ENCODE measurements at regions not wholly inside any gene's neighbourhood (a gene's known extent, or its start where the extent isn't known, plus 50 kb on each side); places are given as distances from the start of the nearest gene placed in this dataset.

DNA sequence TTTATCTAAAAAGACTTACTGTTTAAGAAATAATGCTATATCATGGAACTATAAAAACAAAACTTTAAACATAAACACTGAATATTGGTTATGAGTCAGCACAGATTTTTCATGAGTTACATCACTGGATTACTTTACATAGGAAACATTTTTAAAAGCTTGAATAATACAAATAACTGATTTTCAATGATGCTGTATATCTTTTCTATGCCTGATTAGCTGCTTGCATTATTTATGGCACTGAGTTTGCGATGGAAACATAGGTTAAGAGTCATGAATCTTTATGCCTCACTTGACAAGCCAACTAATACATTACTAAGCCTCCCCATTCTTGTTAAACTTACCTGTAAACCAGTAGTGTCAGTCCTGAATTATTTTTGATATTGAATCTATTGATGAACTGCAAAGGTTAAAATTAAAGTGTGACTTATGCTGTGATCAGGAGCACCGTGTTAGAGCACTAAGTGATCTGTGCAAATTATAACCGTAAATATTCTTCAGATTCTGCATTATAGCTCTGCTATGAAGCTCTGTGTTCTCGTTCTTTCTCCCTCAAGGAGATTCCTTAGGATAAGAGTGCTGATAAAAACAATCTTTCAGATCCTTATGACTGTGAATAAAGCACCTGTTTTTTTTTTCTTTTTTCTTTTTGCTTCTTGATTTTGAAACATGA is 437.3 kb upstream of the BCHE start:
- no peak overlapping the region for H3K27ac ChIP-seq
- no peak overlapping the region for H3K9ac ChIP-seq
- Mint-ChIP-seq H3K9me3 (no peaks in the 10 kb centered on the region), H3K4me1 (no peaks in the 10 kb centered on the region), H3K27ac (no peak overlapping the region), H3K36me3 (no peaks in the 10 kb centered on the region), H3K27me3 (ENCODE audit: insufficient read depth, low read depth) (no peaks in the 10 kb centered on the region), H3K4me3 (no peak overlapping the region)
- H3K27me3 ChIP-seq: no peaks in the 10 kb centered on the region
- DNase-seq (ENCODE audit: low spot score): no peak
- H3K79me2 ChIP-seq (ENCODE audit: low read depth): no peaks in the 10 kb centered on the region
- H2AFZ ChIP-seq (replicated peaks): no peak overlapping the region
- H4K20me1 ChIP-seq (ENCODE audit: low read depth): no peaks in the 10 kb centered on the region
- H3K4me2 ChIP-seq: no peak overlapping the region
- no peaks in the 10 kb centered on the region for H3K9me3 ChIP-seq (ENCODE audit: low read depth)
- no peak overlapping the region for H3K4me3 ChIP-seq
- no peak for TF ChIP-seq EZH2 (IDR thresholded peaks at IDR 0.05)
- no peak for TF ChIP-seq EZH2phosphoT487 (IDR thresholded peaks at IDR 0.05)
- TF ChIP-seq, protein P1, sequence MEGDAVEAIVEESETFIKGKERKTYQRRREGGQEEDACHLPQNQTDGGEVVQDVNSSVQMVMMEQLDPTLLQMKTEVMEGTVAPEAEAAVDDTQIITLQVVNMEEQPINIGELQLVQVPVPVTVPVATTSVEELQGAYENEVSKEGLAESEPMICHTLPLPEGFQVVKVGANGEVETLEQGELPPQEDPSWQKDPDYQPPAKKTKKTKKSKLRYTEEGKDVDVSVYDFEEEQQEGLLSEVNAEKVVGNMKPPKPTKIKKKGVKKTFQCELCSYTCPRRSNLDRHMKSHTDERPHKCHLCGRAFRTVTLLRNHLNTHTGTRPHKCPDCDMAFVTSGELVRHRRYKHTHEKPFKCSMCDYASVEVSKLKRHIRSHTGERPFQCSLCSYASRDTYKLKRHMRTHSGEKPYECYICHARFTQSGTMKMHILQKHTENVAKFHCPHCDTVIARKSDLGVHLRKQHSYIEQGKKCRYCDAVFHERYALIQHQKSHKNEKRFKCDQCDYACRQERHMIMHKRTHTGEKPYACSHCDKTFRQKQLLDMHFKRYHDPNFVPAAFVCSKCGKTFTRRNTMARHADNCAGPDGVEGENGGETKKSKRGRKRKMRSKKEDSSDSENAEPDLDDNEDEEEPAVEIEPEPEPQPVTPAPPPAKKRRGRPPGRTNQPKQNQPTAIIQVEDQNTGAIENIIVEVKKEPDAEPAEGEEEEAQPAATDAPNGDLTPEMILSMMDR (IDR thresholded peaks at IDR 0.05): no peak
- H3K36me3 ChIP-seq: no peaks in the 10 kb centered on the region
- H3F3A ChIP-seq (ENCODE audit: low read depth): no peaks in the 10 kb centered on the region
- no peaks in the 10 kb centered on the region for H3K4me1 ChIP-seq

DNA sequence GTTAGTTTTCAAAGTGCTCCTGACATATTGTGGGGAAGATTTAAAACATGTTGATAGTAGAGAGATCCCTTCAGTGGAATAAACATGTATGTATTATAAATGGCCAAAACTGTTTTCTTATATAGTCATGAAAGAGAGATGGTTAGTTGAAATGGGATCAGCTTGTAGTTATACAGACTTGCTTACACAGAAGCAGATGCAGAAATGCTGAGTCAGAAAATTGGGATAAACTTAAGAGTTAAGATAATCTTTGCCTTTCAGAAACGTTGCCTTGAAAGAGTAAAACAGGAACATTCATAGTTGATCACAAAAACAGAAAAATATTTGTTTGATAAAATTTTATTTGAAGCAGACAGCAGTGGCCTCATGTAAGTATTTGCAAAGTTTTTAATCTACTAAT is 433.2 kb upstream of the BCHE start:
- no peaks in the 10 kb centered on the region for H3K36me3 ChIP-seq
- H3K27me3 ChIP-seq: no peaks in the 10 kb centered on the region
- no peaks in the 10 kb centered on the region for H3K9me3 ChIP-seq (ENCODE audit: low read depth)
- TF ChIP-seq, protein P1 (IDR thresholded peaks at IDR 0.05): no peak
- TF ChIP-seq EZH2phosphoT487 (IDR thresholded peaks at IDR 0.05): no peak
- TF ChIP-seq EZH2 (IDR thresholded peaks at IDR 0.05): no peak
- no peak for DNase-seq (ENCODE audit: low spot score)
- no peak overlapping the region for H3K4me3 ChIP-seq
- Mint-ChIP-seq H3K4me3 (no peak overlapping the region), H3K9me3 (no peaks in the 10 kb centered on the region), H3K27me3 (ENCODE audit: insufficient read depth, low read depth) (no peaks in the 10 kb centered on the region), H3K36me3 (no peaks in the 10 kb centered on the region), H3K27ac (no peak overlapping the region), H3K4me1 (no peaks in the 10 kb centered on the region)
- H2AFZ ChIP-seq (replicated peaks): no peak overlapping the region
- H3K4me2 ChIP-seq: no peak overlapping the region
- no peaks in the 10 kb centered on the region for H3F3A ChIP-seq (ENCODE audit: low read depth)
- H3K79me2 ChIP-seq (ENCODE audit: low read depth): no peaks in the 10 kb centered on the region
- H3K9ac ChIP-seq: no peak overlapping the region
- H4K20me1 ChIP-seq (ENCODE audit: low read depth): no peaks in the 10 kb centered on the region
- no peak overlapping the region for H3K27ac ChIP-seq
- H3K4me1 ChIP-seq: no peaks in the 10 kb centered on the region

DNA sequence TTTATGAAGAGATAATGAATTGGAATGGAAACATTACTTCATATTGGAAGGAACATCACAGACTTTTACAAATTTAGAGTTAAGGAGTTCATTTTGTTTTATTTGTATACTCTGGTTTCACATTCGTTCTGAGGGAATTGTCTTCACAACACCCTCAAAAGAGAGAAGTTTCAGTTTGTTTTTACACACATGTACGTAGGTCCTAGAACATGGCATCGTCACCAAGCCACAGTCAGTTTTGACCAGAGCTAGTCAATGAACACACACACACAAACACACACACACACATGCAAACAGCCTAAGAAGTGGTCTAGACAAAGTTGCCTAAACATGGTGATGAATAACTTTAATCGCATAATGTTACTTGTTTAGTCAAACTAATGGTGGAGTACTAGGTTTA is 427.9 kb upstream of the BCHE start:
- H3K27ac ChIP-seq: no peak overlapping the region
- H3K27me3 Mint-ChIP-seq (ENCODE audit: insufficient read depth, low read depth): no peaks in the 10 kb centered on the region
- no peaks in the 10 kb centered on the region for H3K4me1 ChIP-seq
- H3K27ac Mint-ChIP-seq: no peak overlapping the region
- no peaks in the 10 kb centered on the region for H3K27me3 ChIP-seq
- H3K4me3 ChIP-seq: no peak overlapping the region
- H3K9me3 ChIP-seq (ENCODE audit: low read depth): no peaks in the 10 kb centered on the region
- no peaks in the 10 kb centered on the region for H3K36me3 ChIP-seq
- H3F3A ChIP-seq (ENCODE audit: low read depth): no peaks in the 10 kb centered on the region
- H3K9ac ChIP-seq: no peak overlapping the region
- H3K4me2 ChIP-seq: no peak overlapping the region
- DNase-seq (ENCODE audit: low spot score): no peak
- no peaks in the 10 kb centered on the region for H3K79me2 ChIP-seq (ENCODE audit: low read depth)
- no peaks in the 10 kb centered on the region for H3K9me3 Mint-ChIP-seq
- peak overlapping the region; percentile 31 for H2AFZ ChIP-seq (replicated peaks)
- TF ChIP-seq, protein P1 (IDR thresholded peaks at IDR 0.05): no peak
- no peak for TF ChIP-seq EZH2phosphoT487 (IDR thresholded peaks at IDR 0.05)
- TF ChIP-seq EZH2 (IDR thresholded peaks at IDR 0.05): no peak
- no peaks in the 10 kb centered on the region for H3K36me3 Mint-ChIP-seq
- no peaks in the 10 kb centered on the region for H4K20me1 ChIP-seq (ENCODE audit: low read depth)
- H3K4me1 Mint-ChIP-seq: no peaks in the 10 kb centered on the region
- no peak overlapping the region for H3K4me3 Mint-ChIP-seq
